Lower leg skin (tissue), 3 donors: ENCODE measurements at regions not wholly inside any gene's neighbourhood (a gene's known extent, or its start where the extent isn't known, plus 50 kb on each side); places are given as distances from the start of the nearest gene placed in this dataset.

Source experiments
- POLR2A ChIP-seq, 2 donors: fragments of 450-650 bp; IDR thresholded peaks; one replicate each; pipeline ENCODE4 v1.6.1; 2016 to 2017; ENCODE audit warnings: antibody characterized with exemption in 2 of 2, mild to moderate bottlenecking in 1 of 2, moderate library complexity in 1 of 2
- TF ChIP-seq, protein P1 (sequence below), 3 donors: fragments of 450-650 bp; IDR thresholded peaks; one replicate each; pipeline ENCODE4 v1.5.1; 2016; ENCODE audit warnings: antibody characterized with exemption in 3 of 3, mild to moderate bottlenecking in 3 of 3, moderate library complexity in 2 of 3

DNA sequence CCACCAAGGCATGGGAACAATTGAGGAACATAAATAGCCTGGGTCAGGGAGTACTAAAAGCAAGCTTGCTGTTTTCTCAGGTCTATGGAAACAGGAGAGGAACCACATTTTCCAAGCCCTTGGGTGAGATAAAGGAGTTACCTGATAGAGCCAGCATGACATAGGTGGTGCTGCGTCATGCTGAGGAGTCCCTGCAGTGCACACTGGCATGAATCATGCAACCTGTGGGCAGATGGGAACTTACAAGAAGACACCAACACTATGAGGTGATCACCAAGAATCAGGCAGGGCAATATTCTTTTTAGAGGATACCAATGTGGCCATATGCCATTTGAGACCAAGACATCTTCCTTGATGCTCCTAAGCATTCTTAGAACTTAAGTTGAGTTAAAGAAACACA, 531.8 kb downstream of the ZEB2 start:
- TF ChIP-seq, protein P1, sequence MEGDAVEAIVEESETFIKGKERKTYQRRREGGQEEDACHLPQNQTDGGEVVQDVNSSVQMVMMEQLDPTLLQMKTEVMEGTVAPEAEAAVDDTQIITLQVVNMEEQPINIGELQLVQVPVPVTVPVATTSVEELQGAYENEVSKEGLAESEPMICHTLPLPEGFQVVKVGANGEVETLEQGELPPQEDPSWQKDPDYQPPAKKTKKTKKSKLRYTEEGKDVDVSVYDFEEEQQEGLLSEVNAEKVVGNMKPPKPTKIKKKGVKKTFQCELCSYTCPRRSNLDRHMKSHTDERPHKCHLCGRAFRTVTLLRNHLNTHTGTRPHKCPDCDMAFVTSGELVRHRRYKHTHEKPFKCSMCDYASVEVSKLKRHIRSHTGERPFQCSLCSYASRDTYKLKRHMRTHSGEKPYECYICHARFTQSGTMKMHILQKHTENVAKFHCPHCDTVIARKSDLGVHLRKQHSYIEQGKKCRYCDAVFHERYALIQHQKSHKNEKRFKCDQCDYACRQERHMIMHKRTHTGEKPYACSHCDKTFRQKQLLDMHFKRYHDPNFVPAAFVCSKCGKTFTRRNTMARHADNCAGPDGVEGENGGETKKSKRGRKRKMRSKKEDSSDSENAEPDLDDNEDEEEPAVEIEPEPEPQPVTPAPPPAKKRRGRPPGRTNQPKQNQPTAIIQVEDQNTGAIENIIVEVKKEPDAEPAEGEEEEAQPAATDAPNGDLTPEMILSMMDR (IDR thresholded peaks at IDR 0.05), result no peak
- no peak for TF ChIP-seq POLR2A (IDR thresholded peaks at IDR 0.05)
